ENCODE measurements at regions not wholly inside any gene's neighbourhood (a gene's known extent, or its start where the extent isn't known, plus 50 kb on each side); places are given as distances from the start of the nearest gene placed in this dataset.

DNA sequence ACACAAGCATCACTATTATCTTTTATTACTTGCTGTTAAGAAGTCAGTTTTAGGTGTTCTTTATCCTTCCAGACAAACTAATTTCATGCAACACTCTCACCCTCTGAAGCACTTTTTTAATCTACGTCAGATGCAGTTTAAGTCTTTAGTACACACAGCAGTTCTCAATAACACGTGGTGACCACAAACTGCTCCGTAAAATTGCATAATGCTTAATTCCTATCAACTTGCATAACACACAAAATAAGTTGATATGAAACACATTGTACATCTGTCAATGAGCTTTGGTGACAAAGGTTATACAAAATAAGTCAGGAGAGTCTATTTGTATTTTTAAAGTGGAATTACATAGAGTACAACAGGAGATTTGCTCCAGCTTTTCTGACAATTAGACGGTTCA is 140.9 kb upstream of the ETS2 start:
- TF ChIP-seq CTCF (tag by site-specific recombination; IDR thresholded peaks at IDR 0.05) (no peak), ZNF274 (IDR thresholded peaks at IDR 0.05; ENCODE audit: low read length) (no peak), ZNF274 (tag by site-specific recombination; IDR thresholded peaks at IDR 0.05; ENCODE audit: borderline replicate concordance) (no peak), ZNF175 (tag by site-specific recombination; IDR thresholded peaks at IDR 0.05) (no peak), ZNF501 (tag by site-specific recombination; IDR thresholded peaks at IDR 0.05) (no peak), ZBTB8A (tag by site-specific recombination; IDR thresholded peaks at IDR 0.05) (no peak)
